ENCODE measurements at regions not wholly inside any gene's neighbourhood (a gene's known extent, or its start where the extent isn't known, plus 50 kb on each side); places are given as distances from the start of the nearest gene placed in this dataset.

DNA sequence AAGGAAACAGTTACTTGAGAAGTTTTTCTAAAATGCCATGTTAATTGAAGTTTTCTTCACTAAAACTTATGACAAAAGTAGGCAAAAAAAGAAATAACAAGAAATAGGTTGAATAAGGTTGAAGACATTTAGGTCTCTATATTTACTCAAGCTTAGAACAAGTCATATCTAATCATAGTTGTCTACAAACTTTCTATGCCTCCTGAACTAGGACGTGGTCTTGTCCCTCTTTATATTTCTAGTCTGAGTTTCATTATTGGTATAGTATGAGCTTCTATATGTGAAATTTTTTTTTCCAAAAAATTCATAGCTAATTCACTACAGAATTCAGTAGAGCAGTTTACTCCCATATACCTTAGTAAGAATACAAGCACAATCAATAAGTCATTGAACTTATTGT is 836.4 kb downstream of the SLITRK6 start:
- Mint-ChIP-seq H3K9me3 (peaks cover 0 to 5% (median 2%) of the 10 kb centered on the region in 3 donors), H3K4me3 (no peak overlapping the region), H3K36me3 (no peaks in the 10 kb centered on the region), H3K4me1 (no peaks in the 10 kb centered on the region), H3K27ac (no peak overlapping the region), H3K27me3 (no peaks in the 10 kb centered on the region)
- H3K27me3 ChIP-seq (replicated peaks in 1 of 2; ENCODE audit: control insufficient read depth in 2 of 2, extremely low read depth in 1 of 2, insufficient read depth in 2 of 2, low read length in 1 of 2): peaks cover 0 to 2% of the 10 kb centered on the region in 2 experiments
- ChIA-PET CTCF (interaction anchor here in 1 of 2 donors (0.6 kb wide), 1 partner anchor 20 kb away, joined by 3 read pairs; no protein-coding TSS in a partner anchor), POLR2A (no interaction called here)
- no peaks in the 10 kb centered on the region for H3K4me1 ChIP-seq (ENCODE audit: control insufficient read depth in 1 of 2, extremely low read depth in 1 of 2, insufficient read depth in 2 of 2, low read length in 2 of 2)
- no peaks in the 10 kb centered on the region for H3K36me3 ChIP-seq (ENCODE audit: control insufficient read depth in 2 of 2, extremely low read depth in 1 of 2, insufficient read depth in 1 of 2, low read length in 1 of 2)
- no CpG with 5 or more reads among the region's 1 CpG for WGBS (ENCODE audit: insufficient coverage)
- ATAC-seq (replicated peaks in 1 of 4) (no peak), DNase-seq (no peak)
- H3K4me3 ChIP-seq (ENCODE audit: control insufficient read depth in 1 of 2, extremely low read depth in 1 of 2, low read length in 1 of 2): no peak overlapping the region
- H3K27ac ChIP-seq (ENCODE audit: low read length): no peak overlapping the region
- H3K9me3 ChIP-seq: no peaks in the 10 kb centered on the region

DNA sequence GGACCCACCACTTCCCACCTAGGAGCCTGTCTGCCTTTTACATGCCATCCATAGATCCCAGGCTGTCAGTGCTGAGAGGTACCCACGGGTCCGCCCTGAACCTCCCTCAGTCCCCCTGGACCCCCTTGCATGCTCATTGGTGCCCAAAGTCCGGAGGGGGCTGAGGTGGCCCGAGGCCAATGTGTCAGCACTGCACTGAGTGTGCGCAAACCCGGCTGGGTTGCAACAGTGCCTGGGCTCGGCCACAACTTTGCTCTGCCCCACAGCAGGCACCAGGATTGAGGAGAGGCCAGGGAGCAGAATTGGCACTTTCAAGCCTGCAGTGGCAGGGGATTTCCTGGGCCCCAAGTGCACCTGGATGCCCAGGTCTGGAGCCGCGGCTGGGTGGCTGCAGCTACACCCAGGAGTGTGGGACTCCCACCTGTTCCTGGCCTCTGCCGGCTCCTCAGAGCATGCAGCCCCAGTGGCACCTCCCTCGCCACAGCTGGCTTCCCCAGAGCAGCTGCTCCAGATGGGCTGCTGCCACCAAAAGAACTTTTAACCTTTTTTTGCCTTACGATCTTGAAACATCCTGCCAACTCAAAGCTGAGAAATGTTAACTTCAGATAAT is 837.0 kb downstream of the SLITRK6 start:
- 59% methylated on average over 10 of the region's 12 CpGs for WGBS (ENCODE audit: insufficient coverage)
- no peak for ATAC-seq (replicated peaks in 1 of 4)
- POLR2A ChIA-PET: no interaction called here
- Histone ChIP-seq H3K27me3 (replicated peaks in 1 of 2; ENCODE audit: control insufficient read depth in 2 of 2, extremely low read depth in 1 of 2, insufficient read depth in 2 of 2, low read length in 1 of 2) (peaks cover 0 to 2% of the 10 kb centered on the region in 2 experiments), H3K36me3 (ENCODE audit: control insufficient read depth in 2 of 2, extremely low read depth in 1 of 2, insufficient read depth in 1 of 2, low read length in 1 of 2) (no peaks in the 10 kb centered on the region), H3K9me3 (no peaks in the 10 kb centered on the region), H3K4me1 (ENCODE audit: control insufficient read depth in 1 of 2, extremely low read depth in 1 of 2, insufficient read depth in 2 of 2, low read length in 2 of 2) (no peaks in the 10 kb centered on the region), H3K27ac (ENCODE audit: low read length) (no peak overlapping the region), H3K4me3 (ENCODE audit: control insufficient read depth in 1 of 2, extremely low read depth in 1 of 2, low read length in 1 of 2) (no peak overlapping the region)
- CTCF ChIA-PET: interaction anchor here in 1 of 2 donors (0.6 kb wide), 1 partner anchor 19 kb away, joined by 3 read pairs; no protein-coding TSS in a partner anchor
- H3K27ac Mint-ChIP-seq: no peak overlapping the region
- H3K36me3 Mint-ChIP-seq: no peaks in the 10 kb centered on the region
- H3K9me3 Mint-ChIP-seq: peaks cover 0 to 4% (median 2%) of the 10 kb centered on the region in 3 donors
- H3K4me1 Mint-ChIP-seq: no peaks in the 10 kb centered on the region
- H3K4me3 Mint-ChIP-seq: no peak overlapping the region
- H3K27me3 Mint-ChIP-seq: no peaks in the 10 kb centered on the region
- DNase-seq: no peak

DNA sequence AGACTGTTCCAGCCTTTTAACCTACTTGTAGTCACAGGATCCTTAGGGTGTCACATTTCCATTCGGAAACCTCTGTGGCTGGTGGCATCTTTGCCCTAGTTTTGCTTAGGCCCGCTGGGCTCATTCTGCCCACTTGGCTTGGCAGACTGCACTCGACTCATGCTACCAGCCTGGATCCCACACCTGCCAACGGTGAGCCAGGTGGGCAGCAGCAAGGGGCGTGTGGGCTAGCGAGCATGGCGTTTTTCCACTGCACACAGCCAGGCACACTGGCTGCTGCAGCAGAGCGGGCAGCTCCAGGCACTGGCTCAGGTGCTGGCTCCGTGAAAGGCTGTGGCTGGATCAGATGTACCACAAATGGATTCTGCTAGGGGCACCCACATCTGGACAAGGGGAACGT is 838.2 kb downstream of the SLITRK6 start:
- Mint-ChIP-seq H3K4me3 (no peak overlapping the region), H3K4me1 (no peaks in the 10 kb centered on the region), H3K9me3 (peaks cover 0 to 4% (median 2%) of the 10 kb centered on the region in 3 donors), H3K36me3 (no peaks in the 10 kb centered on the region), H3K27me3 (no peaks in the 10 kb centered on the region), H3K27ac (no peak overlapping the region)
- no peaks in the 10 kb centered on the region for H3K4me1 ChIP-seq (ENCODE audit: control insufficient read depth in 1 of 2, extremely low read depth in 1 of 2, insufficient read depth in 2 of 2, low read length in 2 of 2)
- H3K36me3 ChIP-seq (ENCODE audit: control insufficient read depth in 2 of 2, extremely low read depth in 1 of 2, insufficient read depth in 1 of 2, low read length in 1 of 2): no peaks in the 10 kb centered on the region
- H3K27me3 ChIP-seq (replicated peaks in 1 of 2; ENCODE audit: control insufficient read depth in 2 of 2, extremely low read depth in 1 of 2, insufficient read depth in 2 of 2, low read length in 1 of 2): peaks cover 0 to 2% of the 10 kb centered on the region in 2 experiments
- no peak for DNase-seq
- H3K9me3 ChIP-seq: no peaks in the 10 kb centered on the region
- ATAC-seq (replicated peaks in 1 of 4): no peak
- CTCF ChIA-PET: no interaction called here
- H3K4me3 ChIP-seq (ENCODE audit: control insufficient read depth in 1 of 2, extremely low read depth in 1 of 2, low read length in 1 of 2): no peak overlapping the region
- 87% methylated on average over 9 of the region's 10 CpGs for WGBS (ENCODE audit: insufficient coverage)
- POLR2A ChIA-PET: no interaction called here
- H3K27ac ChIP-seq (ENCODE audit: low read length): no peak overlapping the region

DNA sequence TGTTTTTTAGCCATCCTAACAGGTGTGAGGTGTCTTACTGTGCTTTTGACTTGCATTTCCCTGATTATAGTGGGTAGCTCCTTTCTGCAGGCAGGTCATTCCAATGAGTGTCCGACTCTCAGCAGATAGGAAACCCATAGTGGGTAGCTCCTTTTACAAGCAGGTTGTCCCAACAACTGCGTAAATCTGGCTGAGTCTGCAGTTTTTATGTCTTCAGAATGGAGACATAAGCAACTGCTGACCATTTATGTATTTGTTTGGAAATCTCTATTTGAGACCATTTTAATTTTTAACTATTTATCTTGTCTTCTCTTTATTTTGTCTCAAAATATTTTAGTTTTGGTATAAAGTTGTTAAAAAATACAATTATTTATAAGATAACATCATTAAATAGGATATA is 839.4 kb downstream of the SLITRK6 start:
- DNase-seq (no peak), ATAC-seq (replicated peaks in 1 of 4) (no peak)
- H3K36me3 Mint-ChIP-seq: no peaks in the 10 kb centered on the region
- 80% methylated on average over 1 of the region's 2 CpGs for whole genome bisulfite sequencing (ENCODE audit: insufficient coverage)
- CTCF ChIA-PET: no interaction called here
- POLR2A ChIA-PET: no interaction called here
- peaks cover 0 to 2% of the 10 kb centered on the region in 2 experiments for H3K27me3 ChIP-seq (replicated peaks in 1 of 2; ENCODE audit: control insufficient read depth in 2 of 2, extremely low read depth in 1 of 2, insufficient read depth in 2 of 2, low read length in 1 of 2)
- no peaks in the 10 kb centered on the region for H3K9me3 ChIP-seq
- H3K9me3 Mint-ChIP-seq: peaks cover 0 to 4% (median 2%) of the 10 kb centered on the region in 3 donors
- H3K4me3 ChIP-seq (ENCODE audit: control insufficient read depth in 1 of 2, extremely low read depth in 1 of 2, low read length in 1 of 2): no peak overlapping the region
- H3K4me1 Mint-ChIP-seq: no peaks in the 10 kb centered on the region
- no peaks in the 10 kb centered on the region for H3K27me3 Mint-ChIP-seq
- H3K4me3 Mint-ChIP-seq: no peak overlapping the region
- H3K36me3 ChIP-seq (ENCODE audit: control insufficient read depth in 2 of 2, extremely low read depth in 1 of 2, insufficient read depth in 1 of 2, low read length in 1 of 2): no peaks in the 10 kb centered on the region
- no peak overlapping the region for H3K27ac ChIP-seq (ENCODE audit: low read length)
- no peaks in the 10 kb centered on the region for H3K4me1 ChIP-seq (ENCODE audit: control insufficient read depth in 1 of 2, extremely low read depth in 1 of 2, insufficient read depth in 2 of 2, low read length in 2 of 2)
- no peak overlapping the region for H3K27ac Mint-ChIP-seq

DNA sequence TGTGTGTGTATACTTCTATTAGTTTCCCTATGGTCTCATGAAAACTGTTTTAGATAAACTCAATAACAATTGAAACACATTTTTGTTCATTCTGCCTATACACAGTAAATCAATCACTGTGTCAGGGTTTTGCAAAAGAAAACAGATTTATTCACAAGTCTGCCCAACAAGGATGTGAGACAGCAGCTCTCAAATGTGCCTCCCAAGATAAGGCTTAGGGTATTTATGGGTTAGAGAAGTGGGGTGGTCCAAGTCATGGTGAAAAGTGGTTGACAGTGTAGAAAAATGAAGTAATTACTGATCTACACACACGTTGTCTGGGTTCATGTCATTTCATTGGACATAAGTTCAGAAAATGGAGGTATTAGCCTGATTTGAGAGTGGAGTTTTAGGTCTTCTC is 844.6 kb downstream of the SLITRK6 start:
- Mint-ChIP-seq H3K27ac (no peak overlapping the region), H3K9me3 (peaks cover 5 to 10% (median 5%) of the 10 kb centered on the region in 3 donors), H3K27me3 (no peaks in the 10 kb centered on the region), H3K4me1 (no peaks in the 10 kb centered on the region), H3K36me3 (no peaks in the 10 kb centered on the region), H3K4me3 (no peak overlapping the region)
- Histone ChIP-seq H3K36me3 (ENCODE audit: control insufficient read depth in 2 of 2, extremely low read depth in 1 of 2, insufficient read depth in 1 of 2, low read length in 1 of 2) (no peaks in the 10 kb centered on the region), H3K27ac (ENCODE audit: low read length) (no peak overlapping the region), H3K9me3 (no peaks in the 10 kb centered on the region), H3K27me3 (replicated peaks in 1 of 2; ENCODE audit: control insufficient read depth in 2 of 2, extremely low read depth in 1 of 2, insufficient read depth in 2 of 2, low read length in 1 of 2) (no peaks in the 10 kb centered on the region), H3K4me1 (ENCODE audit: control insufficient read depth in 1 of 2, extremely low read depth in 1 of 2, insufficient read depth in 2 of 2, low read length in 2 of 2) (no peaks in the 10 kb centered on the region), H3K4me3 (ENCODE audit: control insufficient read depth in 1 of 2, extremely low read depth in 1 of 2, low read length in 1 of 2) (no peak overlapping the region)
- POLR2A ChIA-PET: interaction anchor here in 1 of 2 donors (0.6 kb wide), 2 partner anchors 29 to 486 kb away, joined by 4 to 7 read pairs; no protein-coding TSS in a partner anchor
- ATAC-seq (replicated peaks in 1 of 4) (no peak), DNase-seq (no peak)
- 17% methylated on average over 1 of the region's 1 CpG for WGBS (ENCODE audit: insufficient coverage)
- CTCF ChIA-PET: interaction anchor here in 1 of 2 donors (0.6 kb wide), 1 partner anchor 119 kb away, joined by 4 read pairs; no protein-coding TSS in a partner anchor

DNA sequence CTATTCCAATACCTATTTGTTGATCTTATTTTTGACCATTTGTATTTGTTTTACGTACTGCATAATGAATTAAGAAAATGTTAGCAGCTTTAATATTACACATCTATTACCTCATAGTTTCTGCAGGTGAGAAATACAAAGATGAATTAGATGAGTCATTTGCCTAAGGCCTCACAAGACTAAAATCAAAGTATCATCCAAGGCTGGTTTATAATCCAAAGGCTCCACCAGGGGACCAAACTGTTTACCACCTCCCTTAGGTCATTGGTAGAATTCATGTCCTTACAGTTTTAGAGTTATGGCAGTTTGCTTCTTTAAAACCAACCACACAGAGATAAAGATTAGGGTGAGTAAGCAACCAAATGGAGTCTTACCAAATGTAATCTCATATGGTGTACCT is 848.1 kb downstream of the SLITRK6 start:
- Histone ChIP-seq H3K27me3 (replicated peaks in 1 of 2; ENCODE audit: control insufficient read depth in 2 of 2, extremely low read depth in 1 of 2, insufficient read depth in 2 of 2, low read length in 1 of 2) (no peaks in the 10 kb centered on the region), H3K27ac (ENCODE audit: low read length) (no peak overlapping the region), H3K9me3 (no peaks in the 10 kb centered on the region), H3K4me1 (ENCODE audit: control insufficient read depth in 1 of 2, extremely low read depth in 1 of 2, insufficient read depth in 2 of 2, low read length in 2 of 2) (no peaks in the 10 kb centered on the region), H3K36me3 (ENCODE audit: control insufficient read depth in 2 of 2, extremely low read depth in 1 of 2, insufficient read depth in 1 of 2, low read length in 1 of 2) (no peaks in the 10 kb centered on the region), H3K4me3 (ENCODE audit: control insufficient read depth in 1 of 2, extremely low read depth in 1 of 2, low read length in 1 of 2) (no peak overlapping the region)
- CTCF ChIA-PET: interaction anchor here in 1 of 2 donors (0.7 kb wide), 1 partner anchor 39 kb away, joined by 3 read pairs; no protein-coding TSS in a partner anchor
- Mint-ChIP-seq H3K27ac (no peak overlapping the region), H3K27me3 (no peaks in the 10 kb centered on the region), H3K9me3 (peaks cover 4 to 7% (median 5%) of the 10 kb centered on the region in 3 donors), H3K4me3 (no peak overlapping the region), H3K36me3 (no peaks in the 10 kb centered on the region), H3K4me1 (no peaks in the 10 kb centered on the region)
- no peak for DNase-seq
- WGBS (ENCODE audit: insufficient coverage): no CpG with 5 or more reads among the region's 1 CpG
- ATAC-seq (replicated peaks in 1 of 4): no peak
- POLR2A ChIA-PET: no interaction called here
